Astrocyte of the hippocampus (primary cell): ENCODE measurements at regions not wholly inside any gene's neighbourhood (a gene's known extent, or its start where the extent isn't known, plus 50 kb on each side); places are given as distances from the start of the nearest gene placed in this dataset.
"Not testable (repeated sequence)": the region's sequence is repeated elsewhere in the genome, so short reads cannot be mapped to it uniquely, and the experiment has no call there.

Source experiments
- DNase-seq: peaks from one replicate; pipeline ENCODE4 v3.0.0; 2011; ENCODE audit warnings: low read depth, low spot score

DNA sequence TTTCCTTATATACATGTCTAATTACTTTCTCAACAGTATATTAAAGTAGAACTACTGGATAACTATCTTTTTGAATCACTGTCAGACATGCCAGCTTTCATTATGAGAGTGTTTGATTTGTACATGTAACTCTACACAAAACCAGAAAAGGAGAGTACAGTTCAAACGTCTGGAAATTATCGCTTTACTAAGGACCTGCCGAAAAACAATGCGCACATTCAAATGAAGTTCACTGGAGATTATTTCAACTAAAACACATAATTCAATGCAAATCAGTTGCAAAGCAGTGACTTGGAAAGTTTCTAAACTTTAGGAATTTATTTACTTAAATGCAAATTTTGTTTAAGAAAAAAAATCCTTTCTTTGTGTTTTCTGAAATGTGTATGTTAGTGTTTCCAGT is 942.5 kb downstream of the EFNA5 start:
- DNase-seq: no peak

- no peak for DNase-seq
Measured at GRCh38 chr5:106727071-106727470, 943.7 kb downstream of the EFNA5 start.

- DNase-seq: no peak
Measured at GRCh38 chr5:106720367-106720766, 950.4 kb downstream of the EFNA5 start.

DNA sequence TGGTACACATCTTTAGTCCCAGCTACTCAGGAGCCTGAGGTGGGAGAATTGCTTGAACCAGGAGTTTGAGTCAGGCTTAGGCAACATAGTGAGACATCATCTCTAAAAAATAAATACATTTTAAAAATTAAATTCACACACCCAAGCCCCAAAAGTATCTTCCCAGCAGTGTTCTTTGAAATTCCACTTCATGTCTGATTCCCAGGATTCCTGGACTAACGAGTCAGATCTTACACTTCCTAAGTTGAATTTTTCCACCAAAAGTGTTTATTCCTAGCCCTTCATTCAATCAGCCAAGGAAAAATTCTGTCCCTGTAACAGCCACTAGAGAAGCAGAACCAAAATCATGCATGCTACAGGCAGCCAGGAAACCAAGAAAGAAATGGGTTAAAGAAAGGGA is 970.9 kb downstream of the EFNA5 start:
- no peak for DNase-seq

GRCh38 chr5:106699198-106699597 is 971.5 kb downstream of the EFNA5 start:
- no peak for DNase-seq

DNA sequence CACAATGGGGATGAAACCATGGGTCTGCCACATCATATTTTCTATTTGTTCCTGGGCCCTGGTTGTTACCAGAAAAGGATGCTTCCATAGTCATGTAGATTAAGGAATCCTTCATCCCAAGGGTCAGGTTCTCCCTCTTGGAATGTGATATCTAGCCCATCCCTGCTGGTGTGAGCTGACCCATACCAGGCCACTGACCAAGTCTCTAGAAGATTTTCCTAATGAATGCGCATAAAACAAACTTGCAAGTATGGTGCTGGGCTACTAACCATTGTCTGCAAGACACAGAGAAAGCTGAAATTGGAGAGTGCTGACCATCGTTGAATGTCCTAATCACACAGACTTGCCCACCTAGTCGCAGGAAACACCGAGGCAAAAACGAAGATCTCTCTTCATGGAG is 972.6 kb downstream of the EFNA5 start:
- DNase-seq: no peak

- DNase-seq: no peak
Measured at GRCh38 chr5:106691701-106692100, 979.0 kb downstream of the EFNA5 start.

DNA sequence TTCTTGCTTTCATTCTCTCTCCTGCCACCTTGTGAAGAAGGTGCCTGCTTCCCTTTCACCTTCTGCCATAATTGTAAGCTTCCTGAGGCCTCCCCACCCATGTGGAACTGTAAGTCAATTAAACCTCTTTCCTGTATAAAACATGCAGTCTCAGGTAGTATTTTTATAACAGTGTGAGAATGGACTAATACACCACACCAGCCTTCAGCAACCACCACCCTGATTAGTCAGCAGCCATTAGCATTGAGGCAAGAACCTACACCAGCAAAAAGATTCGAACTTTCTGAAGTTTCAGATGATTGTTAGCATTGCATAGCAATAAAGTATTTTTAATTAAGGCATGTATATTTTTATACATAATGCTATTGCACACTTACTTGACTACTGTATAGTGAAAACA is 980.2 kb downstream of the EFNA5 start:
- no peak for DNase-seq

DNA sequence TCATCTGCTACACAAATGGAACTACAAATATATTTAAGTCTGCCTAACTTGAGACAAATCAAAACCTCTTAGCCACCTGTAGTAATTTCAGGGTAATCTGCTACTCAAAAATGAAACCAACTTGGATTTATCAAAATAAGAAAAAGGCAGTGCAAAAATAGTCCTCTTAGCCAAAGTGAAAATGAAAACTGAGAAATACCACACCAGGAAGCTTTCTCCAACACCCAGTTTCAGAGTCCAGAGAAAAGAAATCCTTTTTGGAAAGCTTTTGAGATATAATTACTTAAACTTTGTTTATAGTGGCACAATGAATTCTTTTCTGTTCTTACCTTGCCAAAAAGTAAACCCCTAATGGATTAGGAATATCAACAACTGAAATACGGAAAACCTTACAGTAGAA is 990.4 kb downstream of the EFNA5 start:
- peak; percentile 10 for DNase-seq

- no peak for DNase-seq
Measured at GRCh38 chr5:106677057-106677456, 993.7 kb downstream of the EFNA5 start.

DNA sequence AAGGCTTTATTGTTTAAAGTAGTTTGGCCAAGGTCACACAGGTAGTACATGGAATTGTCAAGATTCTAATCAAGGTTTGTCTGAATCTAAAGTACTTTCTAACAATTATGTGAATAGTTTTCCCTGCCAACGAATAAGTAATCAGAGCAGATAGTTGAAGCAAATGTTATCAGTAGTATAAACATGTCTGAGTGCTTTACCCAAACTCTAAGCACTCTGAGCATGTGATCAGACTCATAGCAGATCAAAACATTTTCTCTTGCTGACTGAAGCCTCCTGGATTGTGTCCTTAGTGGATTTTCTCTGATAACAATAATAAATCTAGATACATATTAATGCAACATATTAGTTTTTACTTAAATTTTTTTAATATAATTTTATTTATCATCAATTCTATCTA is 995.0 kb downstream of the EFNA5 start:
- no peak for DNase-seq

- no peak for DNase-seq
Measured at GRCh38 chr5:106673941-106674340, 996.8 kb downstream of the EFNA5 start.

DNA sequence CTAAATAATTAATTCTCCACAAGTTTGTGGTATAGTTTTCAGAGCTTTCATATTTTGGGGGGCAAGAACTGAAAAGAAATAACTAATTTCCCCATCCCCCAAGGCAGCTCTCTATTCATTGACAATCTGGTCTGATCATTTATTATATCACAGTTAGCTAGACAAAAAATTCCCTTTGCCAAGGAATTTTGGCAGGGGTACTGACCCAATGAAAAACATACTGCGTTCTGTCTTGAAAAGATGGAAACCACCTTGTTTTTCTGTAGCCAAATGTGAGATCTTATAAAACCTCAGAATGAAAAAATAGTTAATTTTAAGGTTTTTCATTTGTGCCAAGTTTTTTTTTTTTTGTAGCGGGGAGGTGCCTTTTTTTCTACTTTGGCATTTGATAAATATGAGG is 1008.9 kb downstream of the EFNA5 start:
- no peak for DNase-seq

- DNase-seq: no peak
Measured at GRCh38 chr5:106660681-106661080, 1010.1 kb downstream of the EFNA5 start.

DNA sequence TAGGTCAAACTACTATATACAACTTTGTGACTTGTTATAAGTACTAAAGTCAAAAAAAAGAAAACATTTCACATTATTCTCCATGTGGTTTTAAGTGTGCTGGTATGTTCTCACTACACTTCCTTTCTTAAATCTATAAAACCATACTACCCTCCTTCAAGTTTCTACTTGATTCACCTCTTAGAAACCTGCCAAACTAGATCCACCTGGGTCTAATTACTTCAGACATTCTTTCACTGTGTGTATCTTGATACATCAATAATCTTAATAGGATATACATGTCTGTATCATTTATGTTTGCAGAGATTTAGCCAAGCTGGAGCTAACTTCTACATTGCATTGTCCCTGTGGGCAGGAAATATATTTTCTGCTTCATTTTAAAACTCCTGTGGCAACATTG is 1012.6 kb downstream of the EFNA5 start:
- DNase-seq: no peak

- no peak for DNase-seq
Measured at GRCh38 chr5:106656821-106657220, 1013.9 kb downstream of the EFNA5 start.

GRCh38 chr5:106649031-106649430 is 1021.7 kb downstream of the EFNA5 start:
- DNase-seq: no peak

DNA sequence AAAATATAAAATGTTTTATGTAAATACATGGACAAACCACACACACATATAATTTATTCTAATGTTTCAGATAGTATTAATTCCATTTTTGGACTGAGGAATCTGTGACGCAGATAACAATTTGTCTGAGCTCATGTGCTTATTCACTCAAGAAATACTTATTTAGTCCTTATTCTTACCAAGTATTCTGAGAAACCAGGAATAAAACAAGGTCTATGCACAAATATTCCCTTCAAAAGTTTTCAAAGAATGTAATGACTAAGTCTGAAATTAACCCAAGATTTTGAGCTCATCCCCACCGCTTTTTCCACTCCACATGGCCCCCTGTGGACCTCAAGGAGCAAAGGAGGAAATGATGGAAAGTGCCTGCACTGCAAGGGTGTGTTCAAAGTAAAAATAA is 1022.3 kb downstream of the EFNA5 start:
- no peak for DNase-seq

DNA sequence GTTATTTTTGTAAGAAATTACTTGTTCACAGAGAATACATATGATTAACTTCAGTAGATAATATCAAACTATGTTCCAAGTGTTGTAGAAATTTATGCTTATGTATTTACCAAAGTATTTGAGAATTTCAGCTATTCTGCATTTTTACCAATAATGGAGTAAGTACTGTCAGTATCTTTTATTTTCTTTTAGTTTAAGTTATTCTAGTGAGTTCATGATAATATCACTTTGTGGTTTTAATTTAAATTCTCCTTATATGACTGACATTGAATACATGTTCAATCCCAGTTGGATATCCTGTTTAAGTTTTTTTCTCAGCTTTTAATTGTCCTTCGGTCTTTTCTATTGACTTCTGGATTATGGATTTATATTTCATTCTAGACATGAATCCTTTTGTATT is 1024.6 kb downstream of the EFNA5 start:
- no peak for DNase-seq

- DNase-seq: peak; percentile 10
Measured at GRCh38 chr5:106640511-106640910, 1030.2 kb downstream of the EFNA5 start.

- no peak for DNase-seq
Measured at GRCh38 chr5:106639488-106639887, 1031.2 kb downstream of the EFNA5 start.

DNA sequence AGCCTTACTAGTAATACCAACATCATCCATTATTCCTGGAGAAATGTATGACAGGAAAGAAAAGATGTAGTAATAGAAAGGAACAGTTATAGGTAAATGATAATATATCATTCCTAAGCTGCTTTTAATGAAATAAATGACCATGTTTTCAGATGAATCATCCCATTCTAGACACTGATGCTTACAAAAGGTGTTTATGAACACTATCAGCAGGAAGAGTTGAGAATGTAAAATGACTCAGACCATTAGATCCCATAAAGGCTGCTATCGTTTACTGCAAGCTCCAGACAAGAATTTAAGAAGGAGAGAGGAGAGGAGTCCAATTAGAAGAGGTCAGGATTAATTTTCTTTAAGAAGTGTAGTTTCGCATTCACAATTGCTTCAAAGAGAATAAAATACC is 1033.5 kb downstream of the EFNA5 start:
- DNase-seq: no peak

DNA sequence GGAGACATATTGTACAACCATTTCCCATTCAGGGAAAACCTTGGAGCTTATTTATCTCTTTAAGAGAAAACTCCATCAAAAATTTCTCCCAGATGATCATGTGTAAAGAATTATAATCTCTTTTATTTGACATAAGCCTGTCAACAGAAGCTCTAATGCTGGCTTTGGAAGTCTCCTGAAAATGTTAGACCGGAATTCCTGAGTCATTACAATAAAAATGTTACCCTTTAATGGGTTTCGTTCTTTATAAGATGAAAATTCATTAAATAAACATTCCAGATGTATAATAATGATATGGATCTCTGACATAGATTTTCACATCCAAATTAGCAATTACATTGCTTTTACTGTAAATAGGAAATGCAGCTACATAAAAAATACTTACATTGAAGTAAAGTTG is 1036.4 kb downstream of the EFNA5 start:
- DNase-seq: no peak

- no peak for DNase-seq
Measured at GRCh38 chr5:106633825-106634224, 1036.9 kb downstream of the EFNA5 start.

GRCh38 chr5:106628456-106628855 is 1042.3 kb downstream of the EFNA5 start:
- not testable (repeated sequence) for DNase-seq
